ENCODE measurements at regions not wholly inside any gene's neighbourhood (a gene's known extent, or its start where the extent isn't known, plus 50 kb on each side); places are given as distances from the start of the nearest gene placed in this dataset.
"Not testable (repeated sequence)": the region's sequence is repeated elsewhere in the genome, so short reads cannot be mapped to it uniquely, and the experiment has no call there.

- intact Hi-C loops (cut with DNase I; ENCODE audit: low total_unique reads): no loop called here
- no peak for DNase-seq (ENCODE audit: low spot score in 2 of 2)
- TF ChIP-seq POLR2A (IDR thresholded peaks at IDR 0.05): no peak
- TF ChIP-seq CTCF (IDR thresholded peaks at IDR 0.05): no peak
- H3K4me3 ChIP-seq (ENCODE audit: low read depth, poor library complexity, severe bottlenecking): no peak overlapping the region
Observed at GRCh38 chr13:104532132-104532531, 1465.9 kb upstream of the SLC10A2 start.

GRCh38 chr13:104530741-104531140 lies 1464.5 kb upstream of the SLC10A2 start:
- TF ChIP-seq POLR2A (IDR thresholded peaks at IDR 0.05) (no peak), CTCF (IDR thresholded peaks at IDR 0.05) (no peak)
- no peak overlapping the region for H3K4me3 ChIP-seq (ENCODE audit: low read depth, poor library complexity, severe bottlenecking)
- intact Hi-C loops (cut with DNase I; ENCODE audit: low total_unique reads): no loop called here
- DNase-seq (ENCODE audit: low spot score in 2 of 2): no peak

- H3K4me3 ChIP-seq (ENCODE audit: low read depth, poor library complexity, severe bottlenecking): no peak overlapping the region
- intact Hi-C loops (cut with DNase I; ENCODE audit: low total_unique reads): no loop called here
- no peak for TF ChIP-seq CTCF (IDR thresholded peaks at IDR 0.05)
- TF ChIP-seq POLR2A (IDR thresholded peaks at IDR 0.05): no peak
- DNase-seq (ENCODE audit: low spot score in 2 of 2): no peak
Observed at GRCh38 chr13:104526561-104526960, 1460.3 kb upstream of the SLC10A2 start.

- no peak for DNase-seq (ENCODE audit: low spot score in 2 of 2)
- intact Hi-C loops (cut with DNase I; ENCODE audit: low total_unique reads): no loop called here
- no peak for TF ChIP-seq POLR2A (IDR thresholded peaks at IDR 0.05)
- no peak for TF ChIP-seq CTCF (IDR thresholded peaks at IDR 0.05)
- WGBS, 2 donors: 89 to 93% methylated on average over 5 of the region's 5 CpGs
- no peak overlapping the region for H3K4me3 ChIP-seq (ENCODE audit: low read depth, poor library complexity, severe bottlenecking)
Observed at GRCh38 chr13:104525467-104525866, 1459.2 kb upstream of the SLC10A2 start.

GRCh38 chr13:104522235-104523072 lies 1456.2 kb upstream of the SLC10A2 start:
- intact Hi-C loops (cut with DNase I; ENCODE audit: low total_unique reads): no loop called here
- no peak for DNase-seq (ENCODE audit: low spot score in 2 of 2)
- WGBS, 2 donors: 83 to 85% methylated on average over 21 to 25 of the region's 25 CpGs
- TF ChIP-seq POLR2A (IDR thresholded peaks at IDR 0.05) (no peak), CTCF (IDR thresholded peaks at IDR 0.05) (no peak)
- no peak overlapping the region for H3K4me3 ChIP-seq (ENCODE audit: low read depth, poor library complexity, severe bottlenecking)

GRCh38 chr13:104510422-104510821 lies 1444.2 kb upstream of the SLC10A2 start:
- TF ChIP-seq CTCF (IDR thresholded peaks at IDR 0.05): no peak
- TF ChIP-seq POLR2A (IDR thresholded peaks at IDR 0.05): no peak
- WGBS, 2 donors: 91 to 93% methylated on average over 2 of the region's 2 CpGs
- intact Hi-C loops (cut with DNase I; ENCODE audit: low total_unique reads): no loop called here
- DNase-seq (ENCODE audit: low spot score in 2 of 2): no peak
- H3K4me3 ChIP-seq (ENCODE audit: low read depth, poor library complexity, severe bottlenecking): no peak overlapping the region

GRCh38 chr13:104493502-104493901 lies 1427.3 kb upstream of the SLC10A2 start:
- DNase-seq (ENCODE audit: low spot score in 2 of 2); intact Hi-C loops (cut with DNase I; ENCODE audit: low total_unique reads); H3K4me3 ChIP-seq (ENCODE audit: low read depth, poor library complexity, severe bottlenecking): not testable (repeated sequence)
- WGBS, 2 donors: 89 to 93% methylated on average over 1 of the region's 1 CpG

All from lower leg skin (tissue), 4 donors.